ENCODE measurements at regions not wholly inside any gene's neighbourhood (a gene's known extent, or its start where the extent isn't known, plus 50 kb on each side); places are given as distances from the start of the nearest gene placed in this dataset.

- no peak for TF ChIP-seq SP1 (CRISPR knock-in tag; conservative IDR thresholded peaks at IDR 0.05)
- no peak for TF ChIP-seq CTCF (IDR thresholded peaks at IDR 0.05)
- no peak for TF ChIP-seq ESRRA (CRISPR knock-in tag; IDR thresholded peaks at IDR 0.05; ENCODE audit: borderline replicate concordance)
- no peak for TF ChIP-seq JUN (CRISPR knock-in tag; IDR thresholded peaks at IDR 0.05)
- TF ChIP-seq ZNF512 (CRISPR knock-in tag; IDR thresholded peaks at IDR 0.05; ENCODE audit: borderline replicate concordance), result no peak
These were observed 192.8 kb downstream of the BCL11B start for GRCh38 chr14:99079061-99079727.

All from WTC11 (cell line).